ENCODE measurements at regions not wholly inside any gene's neighbourhood (a gene's known extent, or its start where the extent isn't known, plus 50 kb on each side); places are given as distances from the start of the nearest gene placed in this dataset.

- no peak for TF ChIP-seq CTCF (IDR thresholded peaks at IDR 0.05; ENCODE audit: borderline replicate concordance, extremely low read depth, low read length, poor library complexity, severe bottlenecking)
- no peak for TF ChIP-seq EZH2 (IDR thresholded peaks at IDR 0.05; ENCODE audit: borderline replicate concordance, low read depth, low read length, severe bottlenecking)
These were observed 78.8 kb upstream of the ANKRD1 start for GRCh38 chr10:90999512-91000172.
